HG03045 (cell line): ENCODE measurements at regions not wholly inside any gene's neighbourhood (a gene's known extent, or its start where the extent isn't known, plus 50 kb on each side); places are given as distances from the start of the nearest gene placed in this dataset.
"Not testable (repeated sequence)": the region's sequence is repeated elsewhere in the genome, so short reads cannot be mapped to it uniquely, and the experiment has no call there.

Source experiments
- ATAC-seq: cut with Tn5 transposase; IDR thresholded peaks from one replicate; pipeline ENCODE4 v1.9.1; 2021; ENCODE audit warnings: mild to moderate bottlenecking, moderate library complexity; ENCODE audit not compliant: unreplicated experiment

DNA sequence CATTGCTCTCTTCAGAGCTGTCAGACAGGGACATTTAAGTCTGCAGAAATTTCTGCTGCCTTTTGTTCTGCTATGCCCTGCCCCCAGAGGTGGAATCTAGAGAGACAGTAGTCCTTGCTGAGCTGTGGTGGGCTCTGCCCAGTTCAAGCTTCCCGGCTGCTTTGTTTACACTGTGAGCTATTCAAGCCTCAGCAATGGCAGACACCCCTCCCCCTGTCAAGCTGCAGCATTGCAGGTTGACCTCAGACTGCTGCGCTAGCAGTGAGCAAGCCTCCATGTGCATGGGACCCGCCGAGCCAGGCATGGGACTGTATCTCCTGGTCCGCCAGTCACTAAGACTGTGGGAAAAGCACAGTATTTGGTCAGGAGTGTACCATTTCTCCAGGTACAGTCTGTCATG lies 53.6 kb upstream of the MAPK10 start:
- not testable (repeated sequence) for ATAC-seq

DNA sequence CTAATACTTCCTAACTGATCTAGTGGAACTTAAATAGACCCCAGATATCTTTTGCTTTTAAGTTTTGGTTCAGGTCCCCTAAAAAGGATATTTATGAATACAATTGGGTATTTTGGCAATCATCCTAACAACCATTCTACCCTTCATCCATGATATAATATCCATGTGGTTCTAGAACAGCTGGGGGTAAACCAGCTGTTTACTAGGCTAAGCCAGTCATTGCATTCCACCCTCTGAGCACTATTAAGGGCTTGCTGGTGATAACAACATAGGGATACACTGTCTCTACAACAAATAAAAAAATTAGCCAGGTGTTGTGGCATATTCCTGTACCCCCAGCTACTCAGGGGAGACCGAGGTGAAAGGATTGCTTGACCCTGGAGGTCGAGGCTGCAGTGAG lies 54.8 kb upstream of the MAPK10 start:
- ATAC-seq, result no peak

DNA sequence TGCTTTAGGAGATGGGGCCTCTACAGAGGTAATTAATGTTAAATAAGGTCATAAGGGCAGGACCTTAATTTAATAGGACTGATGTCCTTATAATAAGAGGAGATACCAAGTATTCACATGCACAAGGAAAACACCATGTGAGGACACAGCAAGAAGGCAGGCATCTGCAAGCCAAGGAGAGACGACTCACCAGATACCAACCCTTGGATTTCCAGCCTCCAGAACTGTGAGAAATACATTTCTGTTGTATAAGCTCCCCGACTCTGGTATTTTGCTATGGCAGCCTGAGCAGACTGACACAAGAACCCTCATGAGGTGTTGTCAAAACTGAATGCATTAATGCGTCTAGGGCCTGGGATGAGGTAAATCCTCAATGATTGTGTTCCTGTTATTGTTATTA lies 56.2 kb upstream of the MAPK10 start:
- ATAC-seq, result no peak

DNA sequence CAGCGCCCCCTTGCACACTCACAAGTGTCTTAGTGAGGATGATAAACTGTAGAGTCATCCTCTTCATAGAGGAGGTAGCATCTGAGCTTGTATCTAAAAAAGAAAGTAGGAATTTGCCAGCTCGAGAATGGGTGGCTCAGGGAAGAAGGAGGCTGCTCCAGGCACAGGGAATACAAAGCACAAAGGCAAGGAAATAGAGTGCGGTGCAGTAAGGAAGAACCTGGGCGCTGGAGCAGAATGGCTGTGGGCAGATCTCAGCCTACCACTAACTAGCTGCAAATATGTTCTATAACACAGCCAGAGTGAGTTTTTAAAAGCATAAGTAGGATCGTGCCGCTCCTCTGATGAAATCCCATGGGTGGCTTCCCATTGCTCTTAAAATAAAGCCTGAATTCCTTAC lies 61.6 kb upstream of the MAPK10 start:
- no peak for ATAC-seq

DNA sequence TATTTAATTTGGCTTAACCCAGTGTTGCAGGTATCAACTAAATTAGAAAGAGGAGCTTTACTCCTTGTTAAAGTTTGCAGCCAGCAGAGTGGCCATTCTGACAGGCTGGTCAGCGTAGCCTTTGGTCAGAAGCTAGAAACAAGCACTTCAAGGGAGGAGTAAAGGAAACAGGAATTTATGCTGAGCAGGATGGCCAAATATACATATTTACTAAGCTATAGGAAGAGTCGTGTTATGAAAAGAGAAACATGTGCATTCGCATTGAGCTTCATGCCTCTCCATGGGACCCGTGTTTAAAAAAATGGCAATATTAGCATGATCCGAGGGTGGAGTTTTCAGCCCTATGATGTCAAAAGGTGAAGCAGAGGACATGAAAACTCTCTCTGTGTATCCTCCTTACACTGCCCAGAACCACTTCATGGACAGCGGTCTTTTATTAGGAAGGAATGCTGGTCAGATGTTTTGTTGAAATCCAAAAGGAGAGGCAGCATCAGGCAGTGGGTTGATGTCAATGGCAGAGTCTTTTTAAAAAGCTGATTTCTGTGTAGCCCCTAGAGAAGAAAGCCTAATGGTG lies 71.8 kb upstream of the MAPK10 start:
- ATAC-seq, result no peak

DNA sequence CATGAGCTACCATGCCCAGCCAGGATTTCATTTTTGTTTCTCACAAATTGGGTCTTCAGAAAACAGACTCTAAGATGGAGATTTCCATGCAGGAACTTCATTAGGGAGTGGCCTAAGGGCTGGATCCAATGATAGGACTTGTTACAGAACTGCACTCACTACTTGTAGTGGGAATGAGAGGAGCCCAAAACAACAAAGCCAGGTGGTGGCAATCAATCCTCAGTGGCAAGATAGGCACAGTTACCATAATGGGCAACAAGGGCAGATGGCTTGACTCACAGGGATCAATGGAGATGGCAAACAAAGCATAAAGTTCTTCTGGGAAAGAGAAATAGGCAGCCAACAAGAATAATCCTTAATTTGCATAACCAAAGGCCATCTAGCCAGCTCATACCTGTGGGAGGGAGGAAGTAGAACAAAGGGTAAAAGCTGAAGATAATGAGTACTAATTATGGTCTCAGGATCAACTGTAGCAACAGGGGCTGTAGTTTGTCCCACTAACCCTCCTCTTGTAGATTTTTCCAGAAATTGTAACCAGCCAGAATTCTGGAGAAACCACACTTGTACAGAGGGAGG lies 72.8 kb upstream of the MAPK10 start:
- no peak for ATAC-seq

DNA sequence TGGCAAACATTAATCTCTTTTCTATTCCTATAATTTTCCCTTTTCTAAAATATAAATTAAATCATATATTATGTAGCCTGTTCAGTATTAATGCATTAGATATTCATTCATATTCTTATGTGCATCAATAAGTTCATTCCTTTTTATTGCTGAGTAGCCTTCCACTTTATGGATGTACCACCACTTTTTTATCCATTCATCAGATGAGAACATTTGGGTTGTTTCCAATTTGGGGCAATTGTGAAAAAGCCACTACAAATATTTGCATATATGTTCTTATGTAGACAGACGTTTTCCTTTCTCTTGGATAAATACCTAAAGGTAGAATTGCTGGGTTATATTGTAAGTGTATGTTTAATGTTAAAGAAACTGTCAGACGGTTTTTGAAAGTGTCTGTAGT lies 79.4 kb upstream of the MAPK10 start:
- no peak for ATAC-seq

DNA sequence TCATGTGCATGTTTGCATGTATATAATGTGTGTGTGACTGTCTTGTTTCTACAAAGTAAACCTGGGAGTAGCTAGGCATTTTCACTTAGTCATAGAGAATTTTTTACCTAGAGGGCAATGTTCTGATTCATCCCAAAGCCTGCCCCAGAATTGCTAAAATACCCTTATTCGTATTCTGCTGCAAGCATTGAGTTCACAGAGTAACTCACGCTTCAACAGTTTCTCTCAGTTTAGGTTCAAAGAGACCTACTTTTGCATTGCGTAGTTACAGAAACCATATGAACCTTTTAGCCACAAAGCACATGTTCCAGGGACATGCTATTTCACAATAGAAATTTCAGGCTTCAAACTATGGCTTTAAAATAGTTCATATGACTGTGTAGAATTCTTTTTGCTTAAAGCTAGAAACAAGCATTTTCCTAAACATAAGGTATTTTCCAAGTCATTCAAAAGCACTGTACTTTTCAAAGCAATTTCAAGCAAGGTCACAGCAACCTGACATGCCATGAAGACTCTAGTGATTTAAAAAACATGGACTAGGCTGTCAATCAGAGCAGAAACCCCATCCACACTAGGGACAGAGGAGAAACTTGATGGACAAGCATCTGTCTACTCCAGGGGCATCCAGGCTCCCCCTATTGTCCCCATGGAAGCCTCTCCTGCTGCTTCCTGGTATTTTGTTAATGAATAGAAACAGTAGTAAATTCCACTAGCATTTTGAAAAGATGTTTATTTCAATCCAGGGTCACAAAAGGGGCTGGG lies 81.5 kb upstream of the MAPK10 start:
- no peak for ATAC-seq

DNA sequence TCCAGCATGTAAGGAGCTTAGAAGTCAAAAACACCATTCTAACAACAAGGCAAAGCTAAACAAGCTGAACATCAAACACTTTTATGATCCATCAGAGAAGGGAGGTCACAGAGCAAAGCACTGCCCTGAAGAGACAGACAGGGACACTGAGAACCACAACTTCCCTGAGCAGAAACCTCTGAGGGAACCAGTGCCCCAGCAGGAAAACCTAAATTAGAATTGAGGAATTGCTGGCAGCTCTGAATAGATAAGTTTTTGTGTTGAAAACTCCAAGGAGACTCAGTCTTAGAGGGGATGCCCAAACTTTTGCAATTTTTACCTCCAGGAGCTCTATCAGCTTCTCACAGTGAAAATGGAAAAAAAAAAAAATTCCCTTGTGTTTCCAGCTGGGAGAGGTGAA lies 83.0 kb upstream of the MAPK10 start:
- no peak for ATAC-seq

DNA sequence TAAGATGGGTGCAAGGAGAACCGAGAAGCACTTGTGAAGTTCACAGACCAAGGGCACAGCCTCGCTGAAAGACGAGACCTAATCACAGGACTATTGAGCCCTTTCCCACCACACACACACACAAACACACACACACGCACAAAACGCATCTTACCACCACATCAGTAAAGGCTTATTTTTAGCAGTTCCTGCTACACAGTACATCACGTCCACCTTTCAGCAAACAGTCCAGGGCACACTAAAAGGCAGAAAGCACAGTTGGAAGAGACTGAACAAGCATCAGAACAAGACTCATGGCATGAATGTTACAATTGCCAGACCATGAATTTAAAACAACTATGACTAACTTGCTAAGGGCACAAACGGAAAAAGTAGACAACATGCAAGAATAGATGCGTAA lies 83.6 kb upstream of the MAPK10 start:
- ATAC-seq, result no peak

DNA sequence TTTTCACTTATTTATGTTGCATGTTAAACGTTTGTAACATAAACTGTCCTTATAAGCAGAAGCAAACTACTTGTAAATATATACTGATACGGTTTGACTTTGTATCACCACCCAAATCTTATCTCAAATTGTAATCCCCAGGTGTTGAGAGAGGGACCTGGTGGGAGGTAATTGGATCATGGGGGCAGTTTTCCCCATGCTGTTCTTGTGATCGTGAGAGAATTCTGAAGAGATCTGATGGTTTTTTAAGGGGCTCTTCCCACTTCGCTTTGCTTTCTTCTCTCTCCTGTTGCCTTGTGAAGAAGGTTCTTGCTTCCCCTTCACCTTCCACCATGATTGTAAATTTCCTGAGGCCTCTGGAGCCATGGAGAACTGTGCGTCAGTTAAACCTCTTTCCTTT lies 87.1 kb upstream of the MAPK10 start:
- no peak for ATAC-seq

DNA sequence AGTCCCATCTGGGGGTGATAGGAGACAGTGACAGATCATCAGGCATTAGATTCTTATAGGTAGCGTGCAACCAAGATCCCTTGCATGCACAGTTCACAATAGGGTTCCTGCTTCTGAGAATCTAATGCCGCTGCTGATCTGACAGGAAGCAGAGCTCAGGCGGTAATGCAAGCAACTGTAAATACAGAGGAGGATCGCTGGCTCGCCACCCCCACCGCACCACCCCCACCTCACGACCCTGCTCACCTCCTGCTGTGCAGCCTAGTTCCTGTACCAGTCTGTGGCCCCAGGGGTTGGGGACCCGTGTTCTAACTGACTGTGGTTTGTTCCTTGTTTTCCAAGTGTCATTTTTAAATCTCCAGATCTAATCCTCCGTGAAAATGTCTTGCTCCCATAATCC lies 89.0 kb upstream of the MAPK10 start:
- ATAC-seq, result no peak

DNA sequence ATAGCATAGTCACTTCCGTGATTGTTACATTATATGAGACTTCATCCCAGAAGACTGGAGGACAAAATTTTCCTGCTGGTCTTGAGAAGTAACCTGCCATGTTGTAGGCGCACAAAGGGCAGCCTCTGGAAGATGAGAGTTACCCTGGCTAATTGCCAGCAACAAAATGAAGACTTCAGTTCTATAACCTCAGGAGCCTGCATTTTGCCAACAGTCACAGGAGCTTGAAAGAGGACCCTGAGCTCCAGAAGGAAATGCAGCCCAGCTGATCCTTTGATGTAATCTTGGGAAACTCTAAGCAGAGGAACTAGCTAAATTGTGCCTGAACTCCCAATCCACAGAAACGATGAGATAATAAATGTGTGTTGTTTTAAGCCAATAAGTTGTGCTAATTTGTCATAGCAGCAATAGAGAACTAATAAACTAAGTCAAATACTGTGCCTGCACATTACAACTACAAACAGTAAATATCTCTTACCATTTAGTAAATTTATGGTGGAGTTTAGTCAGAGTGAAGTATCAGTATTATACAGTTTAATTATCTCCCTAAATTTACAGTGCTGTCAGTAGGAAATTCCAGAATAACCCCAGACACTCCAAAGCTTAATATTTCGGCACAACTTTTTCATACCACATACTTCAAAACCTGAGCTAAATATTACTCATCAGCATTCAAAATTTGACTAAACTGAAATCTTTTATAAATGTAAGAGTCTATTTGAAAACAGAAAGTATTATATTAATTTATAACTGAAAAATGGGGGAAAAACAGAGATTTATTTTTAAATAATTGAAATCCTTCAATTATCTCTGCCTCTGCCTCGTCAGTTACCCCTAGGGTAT lies 90.1 kb upstream of the MAPK10 start:
- ATAC-seq, result no peak

DNA sequence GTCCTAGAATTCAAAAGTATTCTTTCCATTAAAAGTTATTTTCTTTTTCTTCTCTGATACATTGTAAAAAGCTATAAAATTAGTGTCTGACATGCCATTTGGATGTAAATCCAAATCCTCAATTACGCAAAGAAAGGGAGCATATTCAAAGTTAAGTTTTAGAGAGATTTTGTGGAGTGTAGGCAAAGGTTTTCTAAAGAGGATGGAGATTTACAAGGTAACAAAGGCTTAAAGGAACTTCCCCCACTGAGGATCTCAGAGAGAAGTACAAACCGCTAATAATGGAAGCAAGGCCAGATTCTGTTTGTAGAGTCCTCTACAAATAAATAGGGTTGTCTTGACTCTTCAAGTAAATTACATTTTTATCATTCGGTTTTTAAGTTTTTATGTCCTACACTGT lies 91.0 kb upstream of the MAPK10 start:
- no peak for ATAC-seq

DNA sequence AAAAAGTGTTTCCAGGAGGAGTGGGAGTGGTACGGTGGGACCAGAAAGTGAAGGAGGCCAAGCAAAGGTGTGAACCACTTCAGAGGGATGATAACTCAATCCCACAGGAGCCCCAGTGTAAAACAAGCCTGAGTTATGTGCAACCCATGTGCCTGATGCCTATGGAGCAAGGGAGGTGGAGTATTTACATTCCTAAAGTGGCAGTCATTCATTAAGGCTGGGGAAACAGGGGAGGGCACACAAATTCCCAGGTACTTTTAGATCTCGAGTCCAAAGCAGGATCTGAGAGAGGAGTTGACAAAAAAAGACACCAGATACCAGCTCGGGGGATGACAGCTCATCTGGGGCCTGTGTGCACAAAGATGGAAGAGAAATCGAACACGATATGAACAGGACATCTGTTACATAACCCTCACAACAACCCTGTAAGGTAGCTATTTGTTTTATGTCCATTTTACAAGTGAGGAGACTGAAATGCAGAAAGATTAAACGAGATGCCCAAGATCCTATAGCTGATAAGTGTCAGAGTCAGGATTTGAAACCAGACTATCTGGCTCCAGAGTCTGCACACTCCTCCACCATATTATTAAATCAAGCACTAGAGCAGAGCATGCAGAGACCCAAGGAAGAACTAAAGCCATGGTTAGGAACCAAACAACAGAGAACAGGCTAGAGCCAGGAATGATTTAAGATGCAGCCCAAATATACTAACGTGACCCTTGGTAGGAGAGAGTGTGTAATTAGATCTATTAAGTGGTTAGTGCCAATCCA lies 91.9 kb upstream of the MAPK10 start:
- no peak for ATAC-seq

DNA sequence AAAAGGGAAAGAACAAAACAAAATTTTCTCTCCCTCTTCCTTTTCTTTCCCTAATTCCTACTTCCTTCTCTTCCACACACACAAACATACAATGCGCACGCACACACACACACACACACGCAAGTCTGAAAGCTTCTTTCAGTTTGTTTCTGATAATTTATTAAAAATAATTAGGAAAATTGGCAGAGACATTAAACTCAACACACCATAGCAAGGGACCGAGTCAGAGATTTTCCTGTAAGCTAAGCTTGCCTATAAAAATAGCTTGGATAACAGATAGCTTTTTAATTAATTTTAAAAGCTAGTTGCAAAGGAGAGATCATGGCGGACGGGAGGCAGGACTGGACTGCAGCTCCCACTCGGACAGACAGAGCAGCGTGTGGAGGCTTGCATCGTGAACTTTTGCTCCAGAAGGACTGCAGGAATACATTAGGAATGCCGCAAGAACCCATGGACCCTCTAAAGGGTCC lies 92.6 kb upstream of the MAPK10 start:
- no peak for ATAC-seq

DNA sequence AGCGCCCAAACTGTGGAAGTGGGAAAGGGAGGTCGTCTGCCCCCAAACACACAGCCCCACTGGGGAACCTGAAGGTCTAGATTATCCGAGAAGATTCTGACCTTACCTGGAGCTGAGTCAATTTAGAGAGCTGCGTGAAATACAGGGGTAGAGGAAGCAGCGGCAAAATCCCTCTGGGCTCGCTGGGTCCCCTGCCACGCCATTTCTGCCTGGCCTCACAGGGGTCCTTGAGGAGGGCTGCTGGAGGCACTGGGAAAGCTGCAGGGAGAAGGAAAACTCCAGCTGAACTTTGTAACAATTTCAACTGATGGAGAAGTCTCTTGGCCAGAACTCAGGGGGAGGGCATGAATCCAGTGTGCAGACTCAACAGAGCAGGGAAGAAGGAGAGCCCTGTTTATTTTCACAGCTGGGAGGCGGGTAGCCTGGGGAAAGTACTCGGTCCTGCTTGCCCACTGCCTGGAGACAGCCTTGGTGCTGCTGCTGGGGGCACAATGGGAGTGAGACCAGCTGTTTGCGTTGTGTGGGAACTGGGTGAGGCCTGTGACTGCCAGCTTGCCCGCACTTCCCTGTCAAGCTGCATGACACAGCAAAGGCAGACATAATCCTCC lies 93.2 kb upstream of the MAPK10 start:
- no peak for ATAC-seq

DNA sequence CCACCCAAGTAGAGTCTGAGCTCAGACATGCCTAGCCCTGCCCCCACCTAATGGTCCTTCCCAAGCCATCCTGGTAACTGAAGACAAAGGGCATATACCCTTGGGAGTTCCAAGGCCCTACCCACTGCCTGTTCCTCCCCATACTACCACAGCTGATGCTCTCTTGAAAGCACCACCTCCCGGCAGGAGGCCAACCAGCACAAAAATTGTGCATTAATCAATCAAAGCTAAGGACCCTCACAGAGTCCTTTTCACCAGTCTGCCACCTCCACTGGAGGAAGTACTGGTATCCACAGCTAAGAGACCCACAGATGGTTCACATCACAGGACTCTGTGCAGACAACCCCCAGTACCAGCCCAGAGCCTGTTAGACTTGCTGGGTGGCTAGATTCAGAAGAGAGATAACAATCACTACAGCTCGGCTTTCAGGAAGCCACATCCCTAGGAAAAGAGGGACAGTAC lies 93.8 kb upstream of the MAPK10 start:
- not testable (repeated sequence) for ATAC-seq

DNA sequence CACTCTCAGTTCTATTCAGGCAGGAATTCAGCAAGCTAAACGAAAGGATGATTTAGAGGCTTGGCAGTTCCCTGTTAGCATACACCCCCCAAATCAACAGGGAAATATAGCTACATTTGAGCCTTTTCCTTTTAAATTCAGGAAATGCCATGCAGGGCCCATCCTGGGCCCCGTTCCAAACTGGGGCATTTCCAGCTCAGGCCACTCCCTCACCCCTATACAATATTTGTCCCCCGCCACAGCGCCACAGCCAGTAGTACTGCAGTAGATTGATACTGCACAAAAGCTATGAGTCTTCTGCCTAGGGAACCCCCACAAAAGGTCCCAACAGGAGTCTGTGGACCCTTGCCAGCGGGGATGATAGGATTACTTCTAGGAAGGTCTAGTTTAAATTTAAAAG lies 102.0 kb upstream of the MAPK10 start:
- ATAC-seq, result no peak

DNA sequence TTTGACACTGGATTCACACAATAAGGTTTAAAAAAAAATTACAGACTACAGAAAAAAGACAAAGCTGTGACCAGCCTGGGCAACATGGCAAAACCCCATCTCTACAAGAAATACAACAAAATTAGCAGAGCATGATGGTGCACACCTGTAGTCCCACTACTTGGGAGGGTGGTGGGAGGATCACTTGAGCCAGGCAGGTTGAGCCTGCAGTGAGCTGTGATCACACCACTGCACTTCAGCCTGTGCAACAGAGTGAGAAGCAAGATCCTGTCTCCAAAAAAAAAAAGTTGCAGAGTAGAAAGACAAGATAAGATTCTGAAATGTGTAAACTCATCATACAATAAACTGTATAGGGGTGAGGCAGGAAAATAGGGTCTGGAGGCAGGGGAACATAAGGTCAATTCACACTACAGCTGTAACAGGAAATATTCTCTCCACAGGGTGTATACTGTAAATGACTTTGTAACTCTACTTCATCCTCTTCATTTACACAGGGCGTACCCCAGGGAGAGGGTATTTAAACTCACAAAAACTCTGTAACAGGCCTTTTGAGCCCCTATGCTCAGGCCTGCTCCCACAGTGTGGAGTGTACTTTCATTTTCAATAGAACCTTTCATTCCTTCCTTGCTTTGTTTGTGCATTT lies 112.6 kb upstream of the MAPK10 start:
- no peak for ATAC-seq
